ENCODE measurements at regions not wholly inside any gene's neighbourhood (a gene's known extent, or its start where the extent isn't known, plus 50 kb on each side); places are given as distances from the start of the nearest gene placed in this dataset.

- DNase-seq (ENCODE audit: low spot score): no peak
These were observed 986.3 kb downstream of the STIM2 start for GRCh38 chr4:27846951-27847350.

- no peak for DNase-seq (ENCODE audit: low spot score)
These were observed 1000.7 kb downstream of the STIM2 start for GRCh38 chr4:27861381-27861787.

- DNase-seq (ENCODE audit: low spot score): no peak
These were observed 1001.2 kb downstream of the STIM2 start for GRCh38 chr4:27861802-27862201.

GRCh38 chr4:27873596-27873995 lies 1013.0 kb downstream of the STIM2 start:
- no peak for DNase-seq (ENCODE audit: low spot score)

GRCh38 chr4:27881705-27882104 lies 1021.1 kb downstream of the STIM2 start:
- no peak for DNase-seq (ENCODE audit: low spot score)

- DNase-seq (ENCODE audit: low spot score): no peak
These were observed 1025.5 kb downstream of the STIM2 start for GRCh38 chr4:27886120-27886519.

- no peak for DNase-seq (ENCODE audit: low spot score)
These were observed 1027.0 kb downstream of the STIM2 start for GRCh38 chr4:27887646-27888045.

- DNase-seq (ENCODE audit: low spot score): no peak
These were observed 1027.9 kb downstream of the STIM2 start for GRCh38 chr4:27888505-27888904.

GRCh38 chr4:27894951-27895350 lies 1034.3 kb downstream of the STIM2 start:
- DNase-seq (ENCODE audit: low spot score): no peak

GRCh38 chr4:27908356-27908755 lies 1047.7 kb downstream of the STIM2 start:
- no peak for DNase-seq (ENCODE audit: low spot score)

GRCh38 chr4:27910227-27910626 lies 1049.6 kb downstream of the STIM2 start:
- DNase-seq (ENCODE audit: low spot score): no peak

GRCh38 chr4:27911047-27911446 lies 1050.4 kb downstream of the STIM2 start:
- DNase-seq (ENCODE audit: low spot score): no peak

GRCh38 chr4:27913738-27914137 lies 1053.1 kb downstream of the STIM2 start:
- DNase-seq (ENCODE audit: low spot score): no peak

GRCh38 chr4:27915822-27916221 lies 1055.2 kb downstream of the STIM2 start:
- DNase-seq (ENCODE audit: low spot score): no peak

GRCh38 chr4:27916452-27917184 lies 1056.0 kb downstream of the STIM2 start:
- DNase-seq (ENCODE audit: low spot score): no peak

GRCh38 chr4:27917381-27917780 lies 1056.7 kb downstream of the STIM2 start:
- DNase-seq (ENCODE audit: low spot score): no peak

- DNase-seq (ENCODE audit: low spot score): no peak
These were observed 1060.6 kb downstream of the STIM2 start for GRCh38 chr4:27921231-27921630.

GRCh38 chr4:27928761-27929540 lies 1068.3 kb downstream of the STIM2 start:
- DNase-seq (ENCODE audit: low spot score): no peak

GRCh38 chr4:27930291-27930690 lies 1069.7 kb downstream of the STIM2 start:
- DNase-seq (ENCODE audit: low spot score): no peak

- no peak for DNase-seq (ENCODE audit: low spot score)
These were observed 1070.3 kb downstream of the STIM2 start for GRCh38 chr4:27930976-27931375.

- DNase-seq (ENCODE audit: low spot score): no peak
These were observed 1070.9 kb downstream of the STIM2 start for GRCh38 chr4:27931584-27931983.

GRCh38 chr4:27934871-27935270 lies 1074.2 kb downstream of the STIM2 start:
- no peak for DNase-seq (ENCODE audit: low spot score)

- DNase-seq (ENCODE audit: low spot score): no peak
These were observed 1086.2 kb downstream of the STIM2 start for GRCh38 chr4:27946799-27947198.

- DNase-seq (ENCODE audit: low spot score): no peak
These were observed 1086.7 kb downstream of the STIM2 start for GRCh38 chr4:27947302-27947701.
